Stimulated activated CD8-positive, alpha-beta memory T cell treated with anti-CD3 and anti-CD28 coated beads, Interleukin-4, amount 100 ng/mL, for 24 hours (primary cell): ENCODE measurements at regions not wholly inside any gene's neighbourhood (a gene's known extent, or its start where the extent isn't known, plus 50 kb on each side); places are given as distances from the start of the nearest gene placed in this dataset.
A peak's percentile ranks its signal among the peaks of the same experiment; 100 is the strongest.

Experiments used
- DNase-seq: peaks from one replicate; pipeline ENCODE4 v3.0.0-alpha.2; 2020; ENCODE audit warnings: low read depth

DNA sequence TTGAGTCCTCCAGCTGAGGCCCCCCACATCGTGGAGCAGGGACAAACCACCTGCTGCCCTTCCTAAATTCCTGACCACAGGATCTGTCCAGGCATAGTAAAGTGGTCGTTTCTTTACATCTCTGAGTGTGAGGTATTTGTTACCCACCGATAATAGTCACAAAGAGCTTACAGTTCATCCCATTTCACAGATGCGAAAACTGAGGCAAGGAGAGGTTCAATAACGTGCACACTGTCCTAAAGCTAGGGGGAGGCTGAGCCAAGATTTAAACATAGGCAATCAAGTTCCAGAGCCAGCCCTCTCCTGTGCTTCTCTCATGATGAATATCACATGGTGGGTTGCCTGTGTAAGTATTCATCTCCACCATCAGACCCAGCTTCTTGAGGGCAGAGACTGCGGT is 135.4 kb downstream of the CCT6B start:
- DNase-seq: no peak

DNA sequence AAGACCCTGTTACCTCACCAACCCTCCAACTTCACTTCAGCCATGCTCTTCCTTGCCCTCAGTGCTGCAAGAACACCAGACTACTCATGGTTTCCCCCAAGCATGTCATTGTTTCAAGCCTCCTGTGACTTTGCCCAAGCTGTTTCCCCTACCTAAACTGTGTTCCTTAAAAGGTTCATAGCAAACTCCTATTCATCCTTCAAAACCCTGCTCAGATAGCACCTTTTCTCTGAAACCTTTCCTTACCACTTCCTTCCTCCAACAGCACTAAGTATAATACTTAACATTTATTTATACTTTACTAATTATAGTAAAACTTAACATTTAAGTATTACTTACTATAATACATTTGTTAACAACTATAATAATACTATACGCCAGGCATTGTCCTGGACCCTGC is 136.2 kb downstream of the CCT6B start:
- no peak for DNase-seq

DNA sequence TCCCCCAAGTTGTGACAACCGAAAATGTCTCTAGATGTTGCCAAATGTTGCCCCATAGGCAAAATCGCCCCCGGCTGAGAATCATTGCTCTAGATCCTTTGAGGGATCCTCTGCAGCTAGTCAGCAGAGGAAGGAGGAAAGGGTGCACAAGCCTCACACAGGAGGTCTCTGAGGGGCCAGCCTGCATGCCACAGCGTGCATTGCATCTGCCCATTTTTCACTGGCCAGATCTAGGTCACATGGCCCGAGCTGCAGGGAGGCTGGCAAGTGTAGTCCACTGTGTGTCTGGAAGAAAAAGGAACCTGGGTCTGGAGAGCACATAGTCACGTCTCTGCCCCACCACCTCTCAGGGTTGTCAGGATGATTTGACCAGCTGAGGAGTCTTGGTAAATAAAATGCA is 138.2 kb downstream of the CCT6B start:
- no peak for DNase-seq

DNA sequence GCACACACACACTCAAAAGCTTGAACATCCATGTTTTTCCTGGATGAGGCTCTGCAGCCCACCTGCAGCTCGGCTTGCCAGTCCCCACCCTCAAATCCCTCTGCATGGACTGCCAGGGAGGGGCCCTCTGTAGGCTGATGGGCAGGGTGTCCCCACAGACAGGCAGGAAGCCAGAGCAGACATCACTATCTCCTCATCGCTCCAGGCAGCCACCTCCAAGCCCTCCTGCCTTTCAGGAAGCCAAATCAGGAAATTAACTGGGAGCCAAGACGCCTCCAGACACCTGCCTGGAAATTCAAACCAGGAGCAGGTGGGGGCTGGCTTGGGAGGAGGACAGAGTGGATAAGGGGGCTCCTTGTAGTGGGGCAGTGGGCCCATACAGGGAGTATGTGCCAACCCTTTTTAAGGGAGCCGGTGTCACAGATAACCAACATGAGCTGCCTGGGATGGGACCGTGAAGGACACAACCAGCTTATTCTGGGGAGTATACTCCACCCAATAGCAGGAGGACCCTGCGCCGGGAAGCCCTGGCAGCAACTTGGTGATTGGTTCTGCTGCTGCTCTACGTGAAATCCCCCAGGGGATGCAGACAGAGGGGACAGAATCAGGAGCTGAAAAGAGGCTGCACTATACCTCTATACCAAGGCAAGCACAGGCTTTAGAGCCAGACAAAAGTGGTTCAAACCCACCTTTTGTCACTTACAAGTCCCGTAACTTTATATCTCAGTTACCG is 139.1 kb downstream of the CCT6B start:
- DNase-seq: no peak

DNA sequence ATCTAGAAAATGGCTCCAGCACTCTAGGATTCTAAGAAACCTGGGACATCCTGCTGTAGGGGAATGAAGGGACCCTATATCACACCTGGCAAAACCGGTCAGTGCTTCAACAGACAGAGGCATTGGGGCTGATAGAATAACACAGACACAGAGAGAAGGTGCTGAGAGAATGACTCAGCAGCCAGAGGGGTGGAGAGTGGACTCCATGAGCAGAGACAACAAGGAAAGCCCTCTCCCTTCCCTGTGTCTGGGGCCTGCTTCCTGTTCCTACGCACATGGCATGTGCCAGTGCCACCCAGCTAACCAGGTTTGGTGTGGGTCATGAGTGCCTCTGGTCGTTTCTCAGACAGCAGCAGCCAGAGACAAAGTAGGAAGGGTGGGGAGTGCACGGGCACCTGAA is 140.3 kb downstream of the CCT6B start:
- no peak for DNase-seq

DNA sequence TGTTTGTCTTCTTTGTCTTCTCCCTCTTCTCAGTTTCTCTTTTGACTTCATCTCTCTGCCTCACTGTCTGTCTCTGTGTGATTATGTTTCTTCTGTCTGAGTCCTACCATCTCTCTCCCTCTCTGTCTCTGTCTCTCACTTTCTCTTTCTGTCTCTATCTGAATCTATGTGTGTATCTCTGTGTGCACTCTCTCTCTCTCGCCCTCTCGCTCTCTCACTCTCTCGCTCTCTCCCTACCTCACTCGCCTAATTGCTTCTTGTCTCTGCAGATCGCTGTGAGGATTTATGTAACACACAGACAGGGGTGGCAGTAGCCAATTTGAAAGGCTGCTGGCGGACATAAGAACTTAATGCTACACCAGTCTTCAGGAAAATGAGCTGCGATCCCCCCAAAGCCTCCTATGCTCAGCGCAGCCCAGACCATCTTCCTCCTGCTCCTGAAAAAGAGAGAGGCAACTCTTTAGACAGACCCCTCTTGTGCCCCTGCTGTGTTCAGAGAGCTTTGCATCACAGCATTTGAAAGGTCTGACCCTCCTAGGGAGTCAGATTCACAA is 140.9 kb downstream of the CCT6B start:
- DNase-seq: no peak

DNA sequence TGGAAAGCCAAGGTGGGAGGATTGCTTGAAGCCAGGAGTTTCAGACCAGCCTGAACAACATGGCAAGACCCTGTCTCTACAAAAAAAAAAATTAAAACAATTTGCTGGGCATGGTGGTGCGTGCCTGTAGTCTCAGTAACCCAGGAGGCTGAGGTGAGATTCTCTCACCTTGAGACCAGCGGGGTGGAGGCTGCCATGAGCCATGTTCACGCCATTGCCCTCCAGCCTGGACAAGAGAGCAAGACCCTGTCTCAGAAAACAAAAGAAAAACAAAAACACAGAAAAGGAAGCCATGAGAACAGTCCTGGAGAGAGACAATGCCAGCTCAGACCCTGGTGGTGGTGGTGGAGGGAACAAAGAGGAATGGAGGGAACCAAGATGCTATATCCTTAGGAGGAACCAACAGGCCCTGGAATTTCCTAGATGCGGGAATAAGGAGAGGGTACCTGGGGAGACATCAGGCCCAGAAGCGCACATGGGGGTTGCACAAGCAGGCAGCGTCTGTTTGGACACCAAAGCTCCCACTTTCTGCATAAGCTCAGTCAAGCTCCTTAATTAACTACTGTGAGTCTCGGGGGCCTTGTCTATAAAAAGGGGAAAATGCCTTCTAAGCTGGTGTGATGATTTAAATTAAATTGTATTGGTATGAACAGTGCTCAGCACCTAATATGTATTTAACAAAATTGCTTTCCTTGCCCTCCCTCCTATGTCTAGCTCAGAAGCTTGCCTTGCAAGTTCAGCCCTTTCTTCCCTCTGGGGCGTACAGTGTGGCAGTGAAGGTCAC is 143.8 kb downstream of the CCT6B start:
- DNase-seq: no peak

DNA sequence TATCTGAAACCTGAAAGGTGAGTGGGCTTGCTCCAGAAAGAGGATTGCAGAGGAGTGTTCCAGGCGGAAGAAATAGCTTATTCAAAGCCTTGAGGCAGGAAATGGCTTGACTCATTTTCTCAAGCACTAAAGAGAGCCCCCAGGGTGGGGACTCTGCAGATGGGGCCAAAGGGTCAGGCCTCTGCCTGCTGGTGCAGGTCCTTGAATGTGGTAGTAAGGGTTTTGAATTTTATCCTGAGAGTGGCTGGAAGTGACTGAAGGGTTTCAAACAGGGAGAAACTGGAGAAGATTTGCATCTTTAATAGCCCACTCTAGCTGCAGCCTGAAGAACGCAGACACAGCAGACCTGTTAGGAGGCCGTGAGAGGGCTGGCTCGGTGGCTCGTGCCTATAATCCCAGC is 144.4 kb downstream of the CCT6B start:
- DNase-seq: no peak

DNA sequence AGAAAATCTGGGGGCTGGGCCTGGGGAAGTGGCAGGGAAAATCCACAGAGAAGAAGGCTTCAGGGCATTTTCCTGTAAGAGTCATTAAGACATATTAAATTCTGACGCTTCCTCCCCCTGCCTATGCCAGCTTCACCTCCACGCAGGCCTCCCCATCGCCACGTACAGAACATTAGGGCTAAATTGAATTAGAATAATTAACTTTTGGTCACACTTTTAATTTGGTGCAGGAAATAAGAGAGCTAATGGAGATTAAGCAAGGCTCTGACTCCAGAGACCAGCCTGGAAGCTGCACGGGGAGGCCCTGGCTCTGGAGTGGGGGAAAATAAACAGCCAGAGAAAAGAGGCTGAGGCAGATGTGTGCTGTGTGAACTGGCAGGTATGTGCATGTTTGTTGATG is 148.0 kb downstream of the CCT6B start:
- no peak for DNase-seq

DNA sequence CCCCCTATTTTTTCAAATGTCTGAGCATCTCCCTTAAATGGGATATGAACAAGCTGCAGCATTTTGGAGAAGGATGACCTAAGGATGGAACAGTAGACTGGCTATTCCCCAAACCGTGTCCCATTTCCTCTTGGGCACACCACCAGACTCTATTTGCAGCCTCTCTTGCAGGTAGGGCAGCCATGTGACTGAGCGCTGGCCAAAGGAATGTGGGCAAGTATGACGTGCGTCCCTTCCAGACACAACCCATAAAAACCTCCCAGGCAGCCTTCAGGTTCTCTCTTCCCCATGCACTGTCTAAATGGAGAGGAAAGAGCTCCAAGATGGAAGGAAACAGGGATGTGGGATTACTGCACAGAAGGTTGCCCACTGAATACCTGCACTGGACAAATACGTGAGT is 149.7 kb downstream of the CCT6B start:
- DNase-seq: no peak

DNA sequence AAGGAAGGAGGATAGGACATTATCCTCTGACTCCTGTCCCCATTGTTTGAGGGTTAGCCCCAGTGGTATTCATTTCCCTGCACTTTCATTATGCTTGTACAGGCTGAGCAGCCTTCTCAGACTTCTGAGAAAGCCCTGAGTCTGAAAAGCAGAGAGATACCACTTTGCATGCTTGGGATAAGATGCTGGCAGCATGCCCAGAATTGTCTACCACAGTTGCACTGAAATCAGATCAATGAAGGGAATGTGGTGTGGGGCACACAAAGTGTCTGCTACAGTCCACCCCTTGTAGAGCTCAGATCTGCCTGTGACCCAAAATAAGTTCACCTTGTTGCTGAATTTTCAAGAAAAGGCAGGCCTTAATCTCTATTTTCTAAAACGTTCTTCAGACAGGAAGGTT is 160.6 kb downstream of the CCT6B start:
- DNase-seq: no peak

DNA sequence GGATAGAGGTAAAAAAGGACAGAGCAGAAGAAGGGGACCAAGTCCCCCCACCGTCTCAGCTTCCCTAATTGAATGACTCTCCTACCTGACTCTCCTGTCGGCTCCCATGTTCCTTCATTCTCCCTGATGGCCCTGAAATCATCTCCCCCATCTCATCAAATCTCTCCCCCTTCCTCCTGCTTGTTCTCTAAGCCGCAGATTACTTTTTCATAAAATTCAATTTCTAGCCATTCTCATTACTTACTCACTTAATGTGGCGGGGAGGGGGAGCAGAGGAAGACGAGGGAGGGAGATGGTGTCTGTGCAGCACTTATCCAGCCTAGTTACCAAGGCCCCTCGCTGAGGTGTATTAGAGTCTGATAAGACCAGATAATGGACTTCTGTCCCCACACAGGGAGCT is 161.5 kb downstream of the CCT6B start:
- DNase-seq: no peak

DNA sequence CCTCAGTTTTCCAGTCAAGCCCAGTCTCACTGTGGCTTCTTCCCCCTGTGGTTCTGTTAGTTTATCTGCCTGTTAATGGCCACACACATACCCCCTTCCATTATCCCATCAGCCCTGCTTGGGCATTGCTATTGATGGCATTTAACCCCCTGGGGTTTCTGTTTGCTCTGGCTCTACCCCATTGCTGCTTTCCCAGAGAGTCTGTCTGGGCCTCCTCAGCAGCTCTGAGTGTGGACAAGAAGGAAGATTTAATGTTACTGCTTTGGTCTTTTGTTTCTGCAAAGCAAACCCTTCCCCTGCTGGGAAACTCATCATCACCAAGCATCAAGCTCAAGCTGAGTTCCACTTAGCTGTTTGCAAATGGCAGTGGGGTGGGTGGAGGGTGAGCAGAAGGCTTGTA is 162.7 kb downstream of the CCT6B start:
- no peak for DNase-seq

DNA sequence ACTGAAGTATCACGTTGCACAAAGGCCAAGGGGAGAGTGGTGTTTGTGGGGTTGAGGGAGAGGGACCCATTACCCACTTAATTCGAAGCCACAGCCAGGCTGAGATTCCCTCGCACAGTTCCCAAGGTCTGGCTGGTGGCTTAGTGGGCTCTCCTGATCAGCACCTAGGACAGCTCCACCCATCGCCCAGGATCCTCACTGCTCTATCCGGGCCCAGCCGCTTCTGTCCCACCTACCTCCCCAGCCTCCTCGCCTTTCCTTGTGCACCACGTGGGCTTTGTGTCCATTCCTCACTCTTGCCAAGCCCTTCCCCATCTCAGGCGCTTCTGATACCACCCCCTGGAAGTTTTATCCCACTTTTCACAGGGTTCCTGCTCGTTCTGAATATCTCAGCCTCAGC is 163.5 kb downstream of the CCT6B start:
- DNase-seq: peak; percentile 6

DNA sequence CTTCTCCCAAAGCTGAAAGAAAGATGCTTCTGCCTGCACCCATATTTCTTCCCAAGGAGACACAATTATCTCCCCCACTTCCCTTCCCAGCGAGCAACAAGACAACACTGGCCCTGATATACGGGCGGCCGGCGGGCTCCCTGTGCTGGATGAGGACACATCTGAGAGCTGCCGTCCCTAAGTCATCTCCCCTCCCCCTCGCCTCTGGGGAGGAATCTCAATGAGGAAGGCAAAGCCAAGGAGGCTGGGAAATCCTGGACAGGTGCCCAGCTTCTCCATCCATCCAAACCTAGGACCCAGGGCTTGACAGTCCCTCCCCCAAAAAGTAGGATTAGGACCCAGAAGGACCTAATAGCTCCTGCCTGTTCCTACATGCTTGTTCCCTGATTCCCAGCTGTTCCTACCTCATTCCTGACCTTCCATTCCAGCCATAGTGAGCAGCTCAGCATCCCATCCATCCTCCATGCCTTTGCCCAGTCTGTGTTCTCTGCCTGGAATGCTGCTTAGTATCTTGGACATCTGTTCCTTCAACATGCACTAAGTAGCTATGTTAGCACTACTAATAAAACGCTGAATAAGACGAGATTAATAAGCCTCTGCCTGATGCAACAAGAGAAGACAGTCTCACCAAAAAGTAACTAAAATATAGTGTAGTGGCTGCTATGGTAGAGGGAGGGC is 167.9 kb downstream of the CCT6B start:
- no peak for DNase-seq

DNA sequence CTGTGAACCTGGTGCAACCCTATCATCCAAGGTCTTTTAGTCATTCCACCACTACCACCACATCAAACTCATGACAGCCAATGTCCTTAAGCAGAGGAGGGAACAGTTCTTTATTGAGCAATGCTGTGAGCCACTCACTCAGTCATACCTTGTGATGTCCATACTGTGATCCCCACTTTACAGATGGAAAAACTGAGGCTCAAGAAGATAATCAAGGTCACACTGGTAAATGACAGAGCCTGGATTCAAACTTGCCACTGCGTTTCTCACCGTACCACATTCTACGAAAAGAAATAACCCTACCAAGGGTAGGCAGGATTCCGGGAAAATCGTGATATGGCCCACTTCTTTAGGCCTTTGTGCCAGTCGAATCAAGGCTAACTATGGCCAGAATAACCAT is 172.6 kb downstream of the CCT6B start:
- DNase-seq: no peak

DNA sequence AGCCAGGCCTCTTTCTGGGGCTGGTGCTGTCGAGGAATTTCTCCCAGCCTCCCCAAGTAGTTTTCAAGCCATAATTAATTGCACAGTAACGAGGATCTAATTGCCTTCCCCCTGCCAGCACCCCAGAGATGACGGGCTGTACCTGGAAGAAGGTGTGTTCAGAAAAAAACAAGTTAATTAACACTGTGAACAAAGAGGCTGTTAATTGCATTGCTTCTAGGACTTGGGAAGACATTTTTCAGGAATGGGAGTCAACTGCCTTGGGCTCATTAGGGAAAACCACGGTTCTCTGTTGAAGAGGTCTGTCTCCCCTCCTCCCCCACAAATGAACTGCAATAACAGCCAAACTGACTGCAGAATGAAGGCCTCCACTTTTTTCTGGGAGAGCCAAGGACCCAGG is 176.7 kb downstream of the CCT6B start:
- no peak for DNase-seq

DNA sequence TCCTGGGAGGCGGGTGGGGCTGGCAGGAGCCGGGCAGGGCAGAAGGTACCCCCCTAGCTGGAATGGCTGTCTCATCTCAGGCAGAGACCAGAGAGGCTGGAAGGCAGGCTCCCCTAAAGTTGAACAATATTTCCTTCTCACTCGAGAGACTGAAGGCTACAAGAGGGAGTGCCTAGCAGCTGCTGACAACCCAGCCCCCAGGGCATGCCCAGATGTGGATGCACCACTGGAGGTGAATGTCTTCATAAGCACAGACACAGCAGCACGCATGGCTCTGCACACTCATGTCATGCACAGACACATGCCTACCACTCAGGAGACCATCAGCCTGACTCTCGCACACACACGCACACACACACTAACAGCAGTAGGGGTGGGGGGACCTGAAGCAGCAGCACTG is 179.0 kb downstream of the CCT6B start:
- no peak for DNase-seq

DNA sequence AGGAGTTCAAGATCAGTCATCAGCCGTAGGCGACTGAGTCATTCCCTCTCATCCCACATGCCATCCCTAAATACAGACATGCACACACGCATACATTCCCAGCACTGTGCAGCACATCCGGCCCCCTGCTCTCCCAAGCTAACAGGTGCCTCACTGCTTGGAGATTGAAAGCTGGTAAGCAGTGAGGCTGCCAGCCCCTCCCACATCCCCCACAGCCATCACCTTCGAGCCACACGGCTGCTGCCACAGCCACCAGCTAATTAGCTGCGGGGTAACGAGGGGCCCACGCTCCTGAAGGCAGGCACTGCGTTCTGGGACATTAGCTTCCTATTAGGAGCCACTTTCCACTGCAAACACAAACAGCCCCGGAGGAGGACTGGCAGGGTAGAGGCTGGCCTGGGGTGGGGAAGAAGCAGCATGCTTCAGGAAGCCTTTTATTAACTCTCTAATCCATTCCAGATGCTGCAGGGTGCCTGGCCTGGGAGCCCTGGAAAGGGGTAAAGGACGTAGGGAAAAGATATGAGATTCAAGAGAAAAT is 179.6 kb downstream of the CCT6B start:
- no peak for DNase-seq

DNA sequence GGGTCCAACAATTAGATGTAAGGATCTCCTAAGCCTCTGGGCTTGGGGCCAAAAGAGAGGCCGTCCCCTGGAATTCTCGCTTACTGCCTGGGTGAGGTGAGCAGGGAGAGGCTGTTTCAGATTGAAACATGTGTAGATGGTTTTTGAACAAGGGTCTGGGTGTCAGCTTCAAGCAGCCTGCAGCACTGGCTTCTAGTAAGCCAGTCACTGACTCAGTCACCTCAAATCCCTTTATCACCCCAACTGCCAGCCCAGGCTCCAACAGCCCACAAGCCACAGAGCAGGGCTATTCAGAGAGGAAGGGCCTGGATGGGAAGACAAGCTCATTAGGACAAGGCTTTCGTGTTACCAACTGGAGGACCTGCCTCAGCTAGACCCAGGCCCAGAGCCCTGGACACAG is 180.2 kb downstream of the CCT6B start:
- no peak for DNase-seq

DNA sequence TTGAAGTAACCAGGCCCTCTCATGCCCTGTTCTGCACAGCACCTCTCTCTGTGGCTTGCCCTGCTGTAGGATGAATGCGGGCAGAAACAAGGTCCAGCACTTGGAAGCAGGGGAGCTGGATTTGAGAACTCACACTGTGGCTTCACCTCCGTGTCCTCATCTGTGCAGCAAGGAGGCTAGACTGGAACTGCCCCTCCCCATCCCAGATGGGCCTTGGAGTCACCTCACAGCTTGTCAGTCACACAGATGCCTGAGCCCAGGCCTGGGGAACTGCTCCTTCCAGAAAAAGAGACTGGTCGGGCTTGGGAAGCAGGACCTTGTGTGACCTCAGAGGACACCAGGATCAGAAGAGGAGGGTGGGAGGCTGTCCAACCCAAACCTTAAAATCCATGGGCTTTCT is 180.8 kb downstream of the CCT6B start:
- DNase-seq: no peak
